Activated CD4-positive, alpha-beta memory T cell treated with anti-CD3 and anti-CD28 coated beads, Interleukin-2, amount 10 ng/mL, durations not matched to agents 7 days and 5 days (primary cell): ENCODE measurements at regions not wholly inside any gene's neighbourhood (a gene's known extent, or its start where the extent isn't known, plus 50 kb on each side); places are given as distances from the start of the nearest gene placed in this dataset.

Experiments
- CTCF ChIA-PET: fragments of 350-600 bp; sonication (Branson Sonifier 250); formaldehyde crosslinking; loops from one replicate; lab custom pipeline; 2021; ENCODE audit warnings: antibody characterized with exemption, inconsistent platforms; lab: Charles Lee
- POLR2A ChIA-PET: fragments of 350-600 bp; sonication (Branson Sonifier 250); formaldehyde crosslinking; loops from one replicate; lab custom pipeline; 2021; ENCODE audit warnings: antibody characterized with exemption; lab: Charles Lee
- DNase-seq: peaks from one replicate; pipeline ENCODE4 v3.0.0-alpha.2; 2020
- H3K27ac Mint-ChIP-seq: one replicate; pipeline ENCODE4 v1.8.0; 2021; ENCODE audit warnings: mild to moderate bottlenecking, mixed read lengths
- H3K27me3 Mint-ChIP-seq: one replicate; pipeline ENCODE4 v1.8.0; 2021; ENCODE audit warnings: mixed read lengths
- H3K36me3 Mint-ChIP-seq: one replicate; pipeline ENCODE4 v1.8.0; 2021; ENCODE audit warnings: low read depth, mixed read lengths
- H3K4me1 Mint-ChIP-seq: one replicate; pipeline ENCODE4 v1.8.0; 2021; ENCODE audit warnings: mixed read lengths
- H3K4me3 Mint-ChIP-seq: one replicate; pipeline ENCODE4 v1.8.0; 2021; ENCODE audit warnings: mild to moderate bottlenecking, mixed read lengths
- H3K9me3 Mint-ChIP-seq: one replicate; pipeline ENCODE4 v1.8.0; 2021; ENCODE audit warnings: mixed read lengths

DNA sequence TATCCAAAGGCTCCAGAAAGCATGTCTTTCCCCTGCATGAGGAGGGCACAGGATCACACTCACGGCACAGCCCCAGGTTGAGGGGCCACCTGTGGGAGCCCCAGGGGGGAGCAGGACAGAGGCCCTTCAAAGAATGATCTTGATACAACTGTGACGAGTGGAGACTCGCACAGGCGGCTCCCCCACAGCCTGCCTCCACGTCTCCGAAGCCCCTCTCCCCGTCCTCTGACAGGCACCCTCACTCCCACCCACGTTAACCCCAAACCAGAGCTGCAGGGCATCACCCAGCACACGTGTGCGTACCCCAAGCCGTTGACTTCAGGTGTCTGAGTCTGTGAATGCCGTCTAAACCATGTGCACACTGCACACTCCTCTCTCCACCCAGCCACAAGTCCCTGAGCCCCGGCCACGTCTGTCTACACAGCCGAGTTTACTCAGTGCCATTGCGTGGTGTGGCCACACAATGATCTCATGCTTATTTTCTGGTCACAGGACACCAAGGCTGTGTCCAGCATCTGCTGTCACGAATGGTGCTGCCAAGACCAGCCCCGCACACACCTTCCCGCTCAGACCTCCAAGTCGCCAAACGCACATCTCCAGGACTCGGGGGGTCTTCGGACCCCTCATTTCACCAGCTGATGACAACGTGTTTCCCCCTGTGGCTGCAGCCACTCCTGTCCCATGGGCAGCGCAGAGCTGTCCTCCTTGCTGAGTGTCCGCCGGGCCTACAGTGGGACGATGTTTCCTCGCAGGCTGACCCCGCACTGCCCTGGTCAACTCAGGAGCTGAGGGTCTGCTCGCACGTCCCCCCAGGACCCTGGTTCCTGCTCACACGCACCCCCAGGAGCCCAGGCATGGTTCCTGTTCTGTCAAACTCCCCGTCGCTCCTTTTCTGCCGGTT lies 251.2 kb downstream of the BRD1 start:
- CTCF ChIA-PET = no interaction called here
- H3K36me3 Mint-ChIP-seq = no peaks in the 10 kb centered on the region
- no peak for DNase-seq

GRCh38 chr22:49575703-49576081 lies 252.0 kb downstream of the BRD1 start:
- H3K27me3 Mint-ChIP-seq = no peaks in the 10 kb centered on the region
- POLR2A ChIA-PET = no interaction called here
- no peak overlapping the region for H3K27ac Mint-ChIP-seq
- H3K9me3 Mint-ChIP-seq = no peaks in the 10 kb centered on the region
- H3K4me3 Mint-ChIP-seq = no peak overlapping the region
- CTCF ChIA-PET = no interaction called here
- no peaks in the 10 kb centered on the region for H3K4me1 Mint-ChIP-seq
- no peak for DNase-seq
- H3K36me3 Mint-ChIP-seq = no peaks in the 10 kb centered on the region

More for the DNA sequence above, 251.2 kb downstream of the BRD1 start:
- H3K27me3 Mint-ChIP-seq = no peaks in the 10 kb centered on the region
- H3K4me1 Mint-ChIP-seq = no peaks in the 10 kb centered on the region
- H3K27ac Mint-ChIP-seq = no peak overlapping the region
- H3K9me3 Mint-ChIP-seq = no peaks in the 10 kb centered on the region
- POLR2A ChIA-PET = no interaction called here
- no peak overlapping the region for H3K4me3 Mint-ChIP-seq

- ChIA-PET CTCF (no interaction called here), POLR2A (no interaction called here)
- Mint-ChIP-seq H3K4me3 (no peak overlapping the region), H3K36me3 (no peaks in the 10 kb centered on the region), H3K27ac (no peak overlapping the region), H3K27me3 (no peaks in the 10 kb centered on the region), H3K4me1 (no peaks in the 10 kb centered on the region), H3K9me3 (no peaks in the 10 kb centered on the region)
- no peak for DNase-seq
Measured at GRCh38 chr22:49574881-49575702, 252.6 kb downstream of the BRD1 start.

DNA sequence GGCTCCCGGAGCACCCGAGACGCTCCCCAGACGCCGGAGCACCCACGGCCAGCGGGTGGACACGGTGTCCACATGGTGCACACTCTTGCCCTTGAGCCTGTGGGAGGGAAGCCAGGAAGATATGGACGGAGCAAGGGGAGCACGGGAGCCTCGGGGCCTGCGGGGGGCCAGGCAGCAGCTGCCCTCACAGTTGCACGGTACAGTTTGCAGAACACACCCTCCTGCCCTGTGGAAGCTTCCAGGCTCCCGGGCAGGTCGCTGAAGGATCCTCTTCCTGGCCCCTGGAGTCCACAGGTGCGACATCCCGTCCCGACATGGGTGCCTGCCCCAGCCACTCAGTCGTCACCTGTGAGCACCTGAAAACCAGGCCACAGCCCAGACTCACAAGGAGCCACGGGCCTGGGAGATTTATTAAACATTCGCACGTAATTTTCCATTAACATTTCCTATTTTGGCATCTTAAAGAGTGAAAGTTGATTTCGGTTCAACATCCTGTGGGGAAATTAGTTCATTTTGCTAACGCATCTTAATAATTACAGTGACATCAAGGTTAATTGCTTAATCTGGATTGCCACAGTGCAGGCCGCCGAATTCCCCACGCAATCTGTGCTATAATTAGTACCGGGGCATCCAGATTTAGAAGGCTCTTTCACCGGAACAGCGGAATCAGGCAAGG lies 253.3 kb downstream of the BRD1 start:
- Mint-ChIP-seq H3K4me1 (no peaks in the 10 kb centered on the region), H3K9me3 (no peaks in the 10 kb centered on the region), H3K27me3 (no peaks in the 10 kb centered on the region), H3K36me3 (no peaks in the 10 kb centered on the region), H3K4me3 (no peak overlapping the region), H3K27ac (no peak overlapping the region)
- POLR2A ChIA-PET = no interaction called here
- CTCF ChIA-PET = no interaction called here
- no peak for DNase-seq

GRCh38 chr22:49573109-49573765 lies 254.4 kb downstream of the BRD1 start:
- CTCF ChIA-PET = no interaction called here
- Mint-ChIP-seq H3K4me3 (no peak overlapping the region), H3K27me3 (no peaks in the 10 kb centered on the region), H3K27ac (no peak overlapping the region), H3K4me1 (no peaks in the 10 kb centered on the region), H3K9me3 (no peaks in the 10 kb centered on the region), H3K36me3 (no peaks in the 10 kb centered on the region)
- DNase-seq = no peak
- POLR2A ChIA-PET = no interaction called here

- CTCF ChIA-PET = no interaction called here
Measured at GRCh38 chr22:49571326-49571725, 256.3 kb downstream of the BRD1 start.

GRCh38 chr22:49570032-49570848 lies 257.4 kb downstream of the BRD1 start:
- no peaks in the 10 kb centered on the region for H3K27me3 Mint-ChIP-seq
- no peak for DNase-seq
- no peak overlapping the region for H3K4me3 Mint-ChIP-seq
- H3K9me3 Mint-ChIP-seq = no peaks in the 10 kb centered on the region
- POLR2A ChIA-PET = no interaction called here
- no peaks in the 10 kb centered on the region for H3K4me1 Mint-ChIP-seq
- H3K36me3 Mint-ChIP-seq = no peaks in the 10 kb centered on the region
- CTCF ChIA-PET = no interaction called here
- no peak overlapping the region for H3K27ac Mint-ChIP-seq

More at GRCh38 chr22:49571326-49571725, 256.3 kb downstream of the BRD1 start:
- H3K4me1 Mint-ChIP-seq = no peaks in the 10 kb centered on the region
- no peaks in the 10 kb centered on the region for H3K27me3 Mint-ChIP-seq
- DNase-seq = no peak
- no peak overlapping the region for H3K4me3 Mint-ChIP-seq
- no peaks in the 10 kb centered on the region for H3K36me3 Mint-ChIP-seq
- no peaks in the 10 kb centered on the region for H3K9me3 Mint-ChIP-seq
- no peak overlapping the region for H3K27ac Mint-ChIP-seq
- POLR2A ChIA-PET = no interaction called here

GRCh38 chr22:49569286-49570031 lies 258.2 kb downstream of the BRD1 start:
- Mint-ChIP-seq H3K4me3 (no peak overlapping the region), H3K27ac (no peak overlapping the region), H3K9me3 (no peaks in the 10 kb centered on the region), H3K36me3 (no peaks in the 10 kb centered on the region), H3K4me1 (no peaks in the 10 kb centered on the region), H3K27me3 (no peaks in the 10 kb centered on the region)
- CTCF ChIA-PET = no interaction called here
- POLR2A ChIA-PET = no interaction called here
- DNase-seq = no peak

DNA sequence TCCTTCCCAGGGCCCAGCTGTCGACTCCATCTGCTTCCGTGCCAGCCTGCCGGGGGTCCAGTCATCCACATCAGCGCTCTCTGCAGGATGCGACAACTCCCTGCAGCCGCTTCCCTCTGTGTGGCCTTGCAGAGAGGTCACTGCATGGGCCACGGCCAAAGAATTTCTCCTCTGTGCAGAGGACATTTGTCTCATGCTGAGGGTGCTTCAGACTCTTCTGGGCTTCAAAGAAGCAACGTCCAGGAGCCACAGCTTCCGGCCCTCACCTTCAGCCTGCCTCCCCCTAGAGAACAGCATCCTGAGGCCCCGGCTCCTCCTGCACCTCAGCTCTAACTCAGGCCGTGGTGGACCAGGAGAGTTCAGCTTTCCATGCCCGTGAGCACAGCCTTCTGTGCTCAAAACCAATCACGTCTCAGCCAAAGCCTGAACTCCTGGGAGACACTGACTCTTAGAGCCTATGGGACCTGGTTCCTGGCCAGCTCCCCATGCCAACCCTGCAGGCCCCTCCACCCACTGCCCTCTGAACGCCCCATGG lies 258.9 kb downstream of the BRD1 start:
- no peaks in the 10 kb centered on the region for H3K27me3 Mint-ChIP-seq
- DNase-seq = no peak
- H3K27ac Mint-ChIP-seq = no peak overlapping the region
- ChIA-PET CTCF (no interaction called here), POLR2A (no interaction called here)
- H3K36me3 Mint-ChIP-seq = no peaks in the 10 kb centered on the region
- H3K4me1 Mint-ChIP-seq = no peaks in the 10 kb centered on the region
- no peaks in the 10 kb centered on the region for H3K9me3 Mint-ChIP-seq
- no peak overlapping the region for H3K4me3 Mint-ChIP-seq

DNA sequence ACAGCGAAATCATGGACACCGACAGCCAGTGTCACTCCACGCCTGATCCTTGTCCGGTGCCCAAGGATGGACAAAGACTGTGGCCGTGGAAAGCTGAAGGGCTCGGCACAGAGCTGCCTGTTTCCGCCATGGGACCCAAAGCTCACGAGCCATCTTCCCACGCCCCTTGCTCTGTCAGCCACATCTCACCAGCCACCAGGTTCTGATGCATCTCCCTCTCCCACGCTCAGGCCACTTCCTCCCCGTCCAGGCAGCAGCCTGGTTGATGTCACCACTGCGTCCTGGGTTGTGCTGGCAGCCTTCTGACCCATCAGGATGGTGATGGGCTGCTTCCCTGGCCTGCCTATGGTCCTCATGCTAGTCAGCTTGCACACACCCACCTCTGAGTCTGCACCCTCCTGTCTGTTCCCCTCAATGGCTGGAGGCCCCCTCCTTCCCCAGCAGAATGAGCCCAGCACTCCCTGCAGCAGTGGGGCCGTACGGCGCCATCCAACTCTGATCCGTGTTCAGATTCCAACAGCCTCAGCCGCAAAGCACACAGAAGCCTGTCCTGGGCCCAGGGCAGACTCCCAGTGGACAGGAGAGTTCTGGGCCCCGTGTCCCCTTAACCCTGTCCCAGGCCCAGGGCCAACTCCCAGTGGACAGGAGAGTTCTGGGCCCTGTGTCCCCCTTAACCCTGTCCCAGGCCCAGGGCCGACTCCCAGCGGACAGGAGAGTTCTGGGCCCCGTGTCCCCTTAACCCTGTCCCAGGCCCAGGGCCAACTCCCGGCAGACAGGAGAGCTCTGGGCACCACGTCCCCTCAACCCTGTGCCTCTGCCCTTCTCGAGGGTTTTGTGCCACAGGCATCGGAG lies 259.5 kb downstream of the BRD1 start:
- no peak overlapping the region for H3K27ac Mint-ChIP-seq
- H3K4me3 Mint-ChIP-seq = no peak overlapping the region
- no peaks in the 10 kb centered on the region for H3K36me3 Mint-ChIP-seq
- no peak for DNase-seq
- POLR2A ChIA-PET = no interaction called here
- H3K27me3 Mint-ChIP-seq = no peaks in the 10 kb centered on the region
- no peaks in the 10 kb centered on the region for H3K4me1 Mint-ChIP-seq
- CTCF ChIA-PET = no interaction called here
- no peaks in the 10 kb centered on the region for H3K9me3 Mint-ChIP-seq

GRCh38 chr22:49566693-49567092 lies 261.0 kb downstream of the BRD1 start:
- no peaks in the 10 kb centered on the region for H3K36me3 Mint-ChIP-seq
- no peaks in the 10 kb centered on the region for H3K9me3 Mint-ChIP-seq
- H3K27me3 Mint-ChIP-seq = no peaks in the 10 kb centered on the region
- no peaks in the 10 kb centered on the region for H3K4me1 Mint-ChIP-seq
- CTCF ChIA-PET = no interaction called here
- H3K27ac Mint-ChIP-seq = no peak overlapping the region
- POLR2A ChIA-PET = no interaction called here
- DNase-seq = no peak
- H3K4me3 Mint-ChIP-seq = no peak overlapping the region
